SU-DHL-6 (cell line): ENCODE measurements at regions not wholly inside any gene's neighbourhood (a gene's known extent, or its start where the extent isn't known, plus 50 kb on each side); places are given as distances from the start of the nearest gene placed in this dataset.

Experiments used
- H2AFZ ChIP-seq: fragments of 200-600 bp; sonication (generic); 2 replicates; pipeline ENCODE4 v1.6.1; 2014; ENCODE audit warnings: low read depth, mild to moderate bottlenecking, moderate library complexity, mixed read lengths, antibody characterized with exemption, low read length; ENCODE audit not compliant: severe bottlenecking
- H3F3A ChIP-seq: fragments of 200-600 bp; shearing (Covaris generic); 2 replicates; pipeline ENCODE4 v1.6.0; 2016; ENCODE audit warnings: antibody characterized with exemption, mild to moderate bottlenecking; ENCODE audit not compliant: insufficient read depth
- H3K27ac ChIP-seq: fragments of 200-600 bp; sonication (generic); 2 replicates; pipeline ENCODE4 v1.5.1; 2016; ENCODE audit warnings: low read depth, mild to moderate bottlenecking, low read length, moderate library complexity, mixed read lengths
- H3K27me3 ChIP-seq: fragments of 200-600 bp; sonication (generic), shearing (Covaris generic); 2 replicates; pipeline ENCODE4 v1.6.0; 2014; ENCODE audit warnings: mild to moderate bottlenecking, low read length
- H3K36me3 ChIP-seq: fragments of 200-600 bp; sonication (generic); 2 replicates; pipeline ENCODE4 v1.6.1; 2014; ENCODE audit warnings: mild to moderate bottlenecking, low read length, mixed read lengths
- H3K4me2 ChIP-seq: fragments of 300-600, 200-600 bp; shearing (Covaris generic), sonication (generic); 2 replicates; pipeline ENCODE4 v1.6.0; 2014; ENCODE audit warnings: low read length, low read depth, mild to moderate bottlenecking; ENCODE audit not compliant: poor library complexity, severe bottlenecking
- H3K4me3 ChIP-seq: fragments of 200-600 bp; sonication (generic); 2 replicates; pipeline ENCODE4 v1.5.1; 2014; ENCODE audit warnings: antibody characterized with exemption, low read length, mild to moderate bottlenecking, mixed read lengths; ENCODE audit not compliant: insufficient read depth, poor library complexity, severe bottlenecking
- H3K79me2 ChIP-seq: fragments of 200-600 bp; sonication (generic); 2 replicates; pipeline ENCODE4 v1.6.1; 2014; ENCODE audit warnings: mild to moderate bottlenecking, low read length, moderate library complexity; ENCODE audit not compliant: insufficient read depth
- H3K9ac ChIP-seq: fragments of 200-600 bp; sonication (generic); 2 replicates; pipeline ENCODE4 v1.7.0; 2014; ENCODE audit warnings: mild to moderate bottlenecking, low read length
- H3K9me2 ChIP-seq: fragments of 200-600 bp; sonication (generic); replicated peaks from 2 replicates; pipeline ENCODE4 v1.6.1; 2014; ENCODE audit warnings: low read length; ENCODE audit not compliant: insufficient read depth
- H3K9me3 ChIP-seq: fragments of 200-600 bp; sonication (generic); 2 replicates; pipeline ENCODE4 v1.6.1; 2014; ENCODE audit warnings: low read length, mixed read lengths; ENCODE audit not compliant: insufficient read depth
- H4K20me1 ChIP-seq: fragments of 200-600 bp; sonication (generic); 2 replicates; pipeline ENCODE4 v1.6.1; 2014; ENCODE audit warnings: low read depth, mild to moderate bottlenecking, antibody characterized with exemption, low read length, moderate library complexity, mixed read lengths
- EZH2phosphoT487 ChIP-seq: fragments of 200-600 bp; sonication (generic), shearing (Covaris generic); conservative IDR thresholded peaks from 2 replicates; pipeline ENCODE4 v1.6.1; 2018; ENCODE audit warnings: mild to moderate bottlenecking, antibody characterized with exemption, low read length, moderate library complexity, mixed read lengths
- TF ChIP-seq, protein P1 (sequence below): fragments of 200-600 bp; sonication (generic); IDR thresholded peaks from one replicate; pipeline ENCODE4 v1.5.1; 2017; ENCODE audit warnings: antibody characterized with exemption, mild to moderate bottlenecking, low read length, moderate library complexity; ENCODE audit not compliant: insufficient read depth, poor library complexity, severe bottlenecking

DNA sequence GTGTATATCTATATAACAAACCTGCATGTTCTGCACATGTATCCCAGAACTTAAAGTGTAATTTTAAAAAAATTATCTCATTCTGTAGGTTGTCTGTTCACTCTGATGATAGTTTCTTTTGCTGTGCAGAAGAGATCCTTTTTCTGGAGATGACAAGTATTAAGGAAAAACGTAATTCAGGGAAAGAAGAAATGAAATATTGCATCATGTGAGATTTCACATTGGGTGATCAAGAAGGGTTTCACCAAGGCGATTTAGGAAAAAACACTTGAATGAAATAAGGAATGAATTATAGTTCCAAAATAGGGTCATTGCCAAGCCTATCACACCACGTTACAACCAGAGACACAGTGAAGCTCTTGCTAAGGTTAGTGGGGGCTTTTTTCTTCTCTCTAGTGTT lies 227.9 kb downstream of the HNRNPD start:
- no peaks in the 10 kb centered on the region for H4K20me1 ChIP-seq
- no peaks in the 10 kb centered on the region for H3K27me3 ChIP-seq
- H3K4me2 ChIP-seq: no peak overlapping the region
- no peak overlapping the region for H3K9ac ChIP-seq
- no peak for TF ChIP-seq EZH2phosphoT487
- TF ChIP-seq, protein P1, sequence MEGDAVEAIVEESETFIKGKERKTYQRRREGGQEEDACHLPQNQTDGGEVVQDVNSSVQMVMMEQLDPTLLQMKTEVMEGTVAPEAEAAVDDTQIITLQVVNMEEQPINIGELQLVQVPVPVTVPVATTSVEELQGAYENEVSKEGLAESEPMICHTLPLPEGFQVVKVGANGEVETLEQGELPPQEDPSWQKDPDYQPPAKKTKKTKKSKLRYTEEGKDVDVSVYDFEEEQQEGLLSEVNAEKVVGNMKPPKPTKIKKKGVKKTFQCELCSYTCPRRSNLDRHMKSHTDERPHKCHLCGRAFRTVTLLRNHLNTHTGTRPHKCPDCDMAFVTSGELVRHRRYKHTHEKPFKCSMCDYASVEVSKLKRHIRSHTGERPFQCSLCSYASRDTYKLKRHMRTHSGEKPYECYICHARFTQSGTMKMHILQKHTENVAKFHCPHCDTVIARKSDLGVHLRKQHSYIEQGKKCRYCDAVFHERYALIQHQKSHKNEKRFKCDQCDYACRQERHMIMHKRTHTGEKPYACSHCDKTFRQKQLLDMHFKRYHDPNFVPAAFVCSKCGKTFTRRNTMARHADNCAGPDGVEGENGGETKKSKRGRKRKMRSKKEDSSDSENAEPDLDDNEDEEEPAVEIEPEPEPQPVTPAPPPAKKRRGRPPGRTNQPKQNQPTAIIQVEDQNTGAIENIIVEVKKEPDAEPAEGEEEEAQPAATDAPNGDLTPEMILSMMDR: no peak
- no peak overlapping the region for H2AFZ ChIP-seq
- H3K9me3 ChIP-seq: no peaks in the 10 kb centered on the region
- no peak overlapping the region for H3K4me3 ChIP-seq
- H3K9me2 ChIP-seq: no peaks in the 10 kb centered on the region
- no peaks in the 10 kb centered on the region for H3K36me3 ChIP-seq
- H3K79me2 ChIP-seq: no peaks in the 10 kb centered on the region
- no peak overlapping the region for H3K27ac ChIP-seq
- H3F3A ChIP-seq: no peaks in the 10 kb centered on the region

DNA sequence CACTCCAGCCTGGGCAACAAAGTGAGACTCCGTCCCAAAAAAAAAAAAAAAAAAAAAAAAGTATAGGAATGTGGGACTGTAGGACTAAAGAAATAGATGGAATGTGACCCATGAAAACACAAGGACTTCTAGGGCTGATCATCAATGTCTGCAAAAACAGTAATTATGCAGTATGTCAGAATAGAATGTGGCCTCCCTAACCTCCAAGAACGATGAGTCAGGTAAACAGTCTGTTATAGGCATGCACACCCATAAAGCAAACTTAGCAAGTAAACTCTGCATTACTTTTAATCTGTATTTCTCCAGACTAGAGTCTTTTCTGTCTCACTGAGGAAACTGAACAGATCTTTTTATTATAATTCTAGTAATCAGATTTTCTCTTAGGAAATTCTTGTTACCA lies 233.4 kb downstream of the HNRNPD start:
- no peaks in the 10 kb centered on the region for H4K20me1 ChIP-seq
- H3K27ac ChIP-seq: no peak overlapping the region
- no peaks in the 10 kb centered on the region for H3F3A ChIP-seq
- no peaks in the 10 kb centered on the region for H3K27me3 ChIP-seq
- H2AFZ ChIP-seq: no peak overlapping the region
- H3K4me3 ChIP-seq: no peak overlapping the region
- no peaks in the 10 kb centered on the region for H3K79me2 ChIP-seq
- TF ChIP-seq, protein P1: no peak
- no peak for TF ChIP-seq EZH2phosphoT487
- H3K9me3 ChIP-seq: no peaks in the 10 kb centered on the region
- H3K4me2 ChIP-seq: no peak overlapping the region
- no peaks in the 10 kb centered on the region for H3K36me3 ChIP-seq
- no peak overlapping the region for H3K9ac ChIP-seq
- H3K9me2 ChIP-seq: no peaks in the 10 kb centered on the region

DNA sequence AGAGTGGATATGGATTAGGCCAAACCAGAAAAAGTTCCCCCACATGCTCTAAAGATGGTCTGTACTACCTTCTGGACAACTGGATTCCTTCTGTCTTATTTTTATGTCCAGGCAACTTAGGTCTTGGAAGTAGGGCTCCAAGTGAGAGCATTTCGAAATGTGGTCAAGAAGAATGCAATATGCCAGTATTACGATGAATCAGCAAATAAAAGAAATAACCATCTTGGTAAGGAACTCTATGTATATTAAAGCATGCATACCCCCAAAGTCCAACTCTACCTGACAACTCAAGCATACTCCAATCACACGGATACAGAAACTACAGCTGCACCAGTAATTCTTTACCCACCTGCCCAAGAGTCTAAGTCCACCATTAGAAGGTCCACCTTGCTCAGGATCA lies 234.5 kb downstream of the HNRNPD start:
- Histone ChIP-seq H3K9me2 (no peaks in the 10 kb centered on the region), H3K27me3 (no peaks in the 10 kb centered on the region), H3K4me2 (no peak overlapping the region), H4K20me1 (no peaks in the 10 kb centered on the region), H2AFZ (no peak overlapping the region), H3K9me3 (no peaks in the 10 kb centered on the region), H3K36me3 (no peaks in the 10 kb centered on the region), H3K4me3 (no peak overlapping the region), H3K27ac (no peak overlapping the region), H3K79me2 (no peaks in the 10 kb centered on the region), H3F3A (no peaks in the 10 kb centered on the region), H3K9ac (no peak overlapping the region)
- TF ChIP-seq, protein P1: no peak
- TF ChIP-seq EZH2phosphoT487: no peak
